Nephron progenitor cell (in vitro differentiated cells): ENCODE measurements at regions not wholly inside any gene's neighbourhood (a gene's known extent, or its start where the extent isn't known, plus 50 kb on each side); places are given as distances from the start of the nearest gene placed in this dataset.
"Not testable (repeated sequence)": the region's sequence is repeated elsewhere in the genome, so short reads cannot be mapped to it uniquely, and the experiment has no call there.

Source experiments
- DNase-seq: peaks from one replicate; pipeline ENCODE4 v3.0.0; 2021
- H3K27ac Mint-ChIP-seq: 2 replicates; pipeline ENCODE4 v1.8.0; 2021; ENCODE audit warnings: mild to moderate bottlenecking, moderate library complexity, mixed read lengths
- H3K27me3 Mint-ChIP-seq: 2 replicates; pipeline ENCODE4 v1.8.0; 2021; ENCODE audit warnings: mild to moderate bottlenecking, low read depth, mixed read lengths; ENCODE audit not compliant: poor library complexity
- H3K36me3 Mint-ChIP-seq: 2 replicates; pipeline ENCODE4 v1.8.0; 2021; ENCODE audit warnings: low read depth, mixed read lengths
- H3K4me1 Mint-ChIP-seq: 2 replicates; pipeline ENCODE4 v1.8.0; 2021; ENCODE audit warnings: mixed read lengths
- H3K4me3 Mint-ChIP-seq: 2 replicates; pipeline ENCODE4 v1.8.0; 2021; ENCODE audit warnings: mild to moderate bottlenecking, moderate library complexity, mixed read lengths
- H3K9me3 Mint-ChIP-seq: 2 replicates; pipeline ENCODE4 v1.8.0; 2021; ENCODE audit warnings: mild to moderate bottlenecking, moderate library complexity, mixed read lengths
- TF ChIP-seq, protein P1 (sequence below): fragments of 200-600 bp; sonication (generic); IDR thresholded peaks from 2 replicates; pipeline ENCODE4 v1.5.0; 2021; ENCODE audit warnings: antibody characterized with exemption

DNA sequence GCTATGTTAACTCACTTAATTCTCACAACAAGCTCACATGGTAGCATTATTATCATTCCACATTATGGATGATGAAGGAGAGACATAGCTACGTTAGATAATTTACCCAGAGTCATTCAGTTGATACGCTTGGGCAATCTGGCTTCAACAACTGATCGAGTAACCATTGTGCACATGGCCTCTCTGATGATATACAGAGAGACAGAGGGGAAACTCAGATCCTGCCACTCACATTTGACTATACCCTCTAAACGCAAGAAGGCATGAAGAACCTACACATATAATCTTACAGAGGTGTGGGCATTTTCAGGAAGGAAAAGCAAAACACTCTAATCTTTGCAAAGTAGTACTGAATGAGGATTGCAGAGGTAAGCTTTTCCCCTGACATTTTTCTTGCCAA lies 360.1 kb downstream of the BARHL2 start:
- H3K4me3 Mint-ChIP-seq: no peak overlapping the region

GRCh38 chr1:90356101-90356500 lies 361.0 kb downstream of the BARHL2 start:
- TF ChIP-seq, protein P1, sequence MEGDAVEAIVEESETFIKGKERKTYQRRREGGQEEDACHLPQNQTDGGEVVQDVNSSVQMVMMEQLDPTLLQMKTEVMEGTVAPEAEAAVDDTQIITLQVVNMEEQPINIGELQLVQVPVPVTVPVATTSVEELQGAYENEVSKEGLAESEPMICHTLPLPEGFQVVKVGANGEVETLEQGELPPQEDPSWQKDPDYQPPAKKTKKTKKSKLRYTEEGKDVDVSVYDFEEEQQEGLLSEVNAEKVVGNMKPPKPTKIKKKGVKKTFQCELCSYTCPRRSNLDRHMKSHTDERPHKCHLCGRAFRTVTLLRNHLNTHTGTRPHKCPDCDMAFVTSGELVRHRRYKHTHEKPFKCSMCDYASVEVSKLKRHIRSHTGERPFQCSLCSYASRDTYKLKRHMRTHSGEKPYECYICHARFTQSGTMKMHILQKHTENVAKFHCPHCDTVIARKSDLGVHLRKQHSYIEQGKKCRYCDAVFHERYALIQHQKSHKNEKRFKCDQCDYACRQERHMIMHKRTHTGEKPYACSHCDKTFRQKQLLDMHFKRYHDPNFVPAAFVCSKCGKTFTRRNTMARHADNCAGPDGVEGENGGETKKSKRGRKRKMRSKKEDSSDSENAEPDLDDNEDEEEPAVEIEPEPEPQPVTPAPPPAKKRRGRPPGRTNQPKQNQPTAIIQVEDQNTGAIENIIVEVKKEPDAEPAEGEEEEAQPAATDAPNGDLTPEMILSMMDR: no peak
- H3K4me1 Mint-ChIP-seq: peaks cover 15% of the 10 kb centered on the region
- no peak overlapping the region for H3K4me3 Mint-ChIP-seq
- H3K9me3 Mint-ChIP-seq: no peaks in the 10 kb centered on the region
- H3K27ac Mint-ChIP-seq: no peak overlapping the region
- no peaks in the 10 kb centered on the region for H3K36me3 Mint-ChIP-seq
- H3K27me3 Mint-ChIP-seq: no peaks in the 10 kb centered on the region
- DNase-seq: no peak

More for the DNA sequence above, 360.1 kb downstream of the BARHL2 start:
- TF ChIP-seq, protein P1: no peak
- Mint-ChIP-seq H3K9me3 (no peaks in the 10 kb centered on the region), H3K27ac (no peak overlapping the region), H3K4me1 (peaks cover 15% of the 10 kb centered on the region), H3K27me3 (no peaks in the 10 kb centered on the region), H3K36me3 (no peaks in the 10 kb centered on the region)
- DNase-seq: no peak

DNA sequence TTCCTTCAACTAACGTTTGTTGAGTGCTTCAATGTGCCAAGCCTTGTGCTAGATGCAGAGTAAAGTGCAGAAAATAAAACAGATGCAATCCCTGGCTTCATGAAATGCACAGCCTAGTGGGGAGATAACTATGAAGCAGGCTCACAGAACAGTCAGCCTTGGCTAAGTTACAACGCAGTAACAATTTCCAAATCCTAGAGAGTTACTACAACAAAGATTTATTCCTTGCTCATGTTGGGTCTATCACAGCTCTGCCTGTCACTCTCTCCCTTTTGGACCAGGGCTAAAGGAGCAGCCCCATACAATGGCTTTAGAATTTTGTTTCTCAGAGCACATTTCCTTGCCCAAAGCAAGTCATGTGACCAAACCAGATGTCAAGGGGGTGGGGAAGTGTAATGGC lies 359.8 kb downstream of the ZNF326 start:
- Mint-ChIP-seq H3K27me3 (no peaks in the 10 kb centered on the region), H3K4me3 (no peak overlapping the region), H3K36me3 (no peaks in the 10 kb centered on the region), H3K4me1 (peaks cover 6% of the 10 kb centered on the region), H3K27ac (no peak overlapping the region), H3K9me3 (no peaks in the 10 kb centered on the region)
- no peak for DNase-seq
- TF ChIP-seq, protein P1: no peak

DNA sequence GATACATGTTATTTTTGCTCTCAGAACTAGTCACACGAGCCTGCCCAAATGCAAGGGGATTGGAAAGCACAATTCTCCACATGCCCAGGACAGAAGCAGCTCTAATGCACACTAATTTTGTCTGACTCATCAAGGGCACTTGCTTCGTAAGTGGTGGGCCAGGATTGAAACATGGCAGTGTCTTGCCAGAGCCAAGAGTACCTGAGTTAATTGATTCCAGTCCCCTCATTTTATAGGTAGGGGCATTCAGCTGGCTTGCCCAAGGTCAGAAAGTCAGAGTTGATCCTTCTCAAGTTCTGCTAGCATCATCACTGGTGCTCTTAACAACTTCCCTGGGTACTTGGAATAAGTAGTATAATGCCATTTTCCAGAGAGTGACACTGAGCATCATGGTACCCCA lies 356.1 kb downstream of the ZNF326 start:
- Mint-ChIP-seq H3K4me3 (no peak overlapping the region), H3K9me3 (peaks cover 13% of the 10 kb centered on the region), H3K27ac (no peak overlapping the region), H3K36me3 (no peaks in the 10 kb centered on the region), H3K4me1 (no peaks in the 10 kb centered on the region), H3K27me3 (no peaks in the 10 kb centered on the region)
- TF ChIP-seq, protein P1: no peak
- DNase-seq: no peak

DNA sequence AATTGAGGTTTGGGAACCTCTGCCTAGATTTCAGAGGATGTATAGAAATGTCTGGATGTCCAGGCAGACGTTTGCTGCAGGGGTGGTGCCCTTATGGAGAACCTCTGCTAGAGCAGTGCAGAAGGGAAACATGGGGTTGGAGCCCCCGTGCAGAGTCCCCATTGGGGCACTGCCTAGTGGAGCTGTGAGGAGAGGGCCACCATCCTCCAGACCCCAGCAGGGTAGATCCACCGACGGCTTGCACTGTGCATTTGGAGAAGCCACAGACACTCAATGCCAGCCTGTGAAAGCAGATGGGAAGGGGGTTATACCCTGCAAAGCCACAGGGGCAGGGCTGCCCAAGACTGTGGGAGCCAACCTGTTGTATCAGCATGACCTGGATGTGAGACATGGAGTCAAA lies 354.6 kb downstream of the ZNF326 start:
- Mint-ChIP-seq H3K36me3 (no peaks in the 10 kb centered on the region), H3K27ac (no peak overlapping the region), H3K27me3 (no peaks in the 10 kb centered on the region), H3K4me1 (no peaks in the 10 kb centered on the region), H3K4me3 (no peak overlapping the region), H3K9me3 (peaks cover 13% of the 10 kb centered on the region)
- TF ChIP-seq, protein P1: no peak
- DNase-seq: no peak

DNA sequence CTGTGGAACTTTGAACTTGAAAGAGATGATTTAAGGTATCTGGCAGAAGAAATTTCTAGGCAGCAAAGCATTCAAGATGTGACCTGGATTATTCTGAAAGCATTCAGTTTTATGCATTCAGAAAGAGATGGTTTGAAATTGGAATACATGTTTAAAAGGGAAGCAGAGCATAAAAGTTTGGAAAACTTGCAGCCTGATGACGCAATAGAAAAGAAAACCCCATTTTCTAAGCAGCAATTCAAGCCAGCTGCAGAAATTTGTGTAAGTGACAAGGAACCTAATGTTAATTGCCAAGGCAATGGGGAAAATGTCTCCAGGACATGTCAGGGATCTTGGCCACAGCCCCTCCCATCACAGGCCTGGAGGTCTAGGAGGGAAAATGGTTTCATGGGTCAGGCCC lies 354.0 kb downstream of the ZNF326 start:
- TF ChIP-seq, protein P1: no peak
- no peak overlapping the region for H3K4me3 Mint-ChIP-seq
- peaks cover 13% of the 10 kb centered on the region for H3K9me3 Mint-ChIP-seq
- no peaks in the 10 kb centered on the region for H3K36me3 Mint-ChIP-seq
- H3K27me3 Mint-ChIP-seq: no peaks in the 10 kb centered on the region
- H3K4me1 Mint-ChIP-seq: no peaks in the 10 kb centered on the region
- no peak for DNase-seq
- H3K27ac Mint-ChIP-seq: no peak overlapping the region

DNA sequence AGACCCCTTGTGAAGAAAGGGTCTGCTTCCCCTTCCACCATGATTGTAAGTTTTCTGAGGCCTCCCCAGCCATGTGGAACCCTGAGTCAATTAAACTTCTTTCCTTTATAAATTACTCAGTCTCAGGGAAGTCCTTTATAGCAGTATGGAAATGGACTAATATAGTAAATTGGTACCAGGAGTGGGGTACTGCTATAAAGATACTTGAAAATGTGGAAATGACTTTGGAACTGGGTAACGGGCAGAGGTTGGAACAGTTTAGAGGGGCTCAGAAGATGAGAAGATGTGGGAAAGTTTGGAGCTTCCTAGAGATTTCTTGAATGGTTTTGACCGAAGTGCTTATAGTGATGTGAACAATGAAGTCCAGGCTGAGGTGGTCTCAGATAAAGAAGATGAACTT lies 353.5 kb downstream of the ZNF326 start:
- H3K4me3 Mint-ChIP-seq, H3K36me3 Mint-ChIP-seq, DNase-seq, H3K27ac Mint-ChIP-seq, H3K4me1 Mint-ChIP-seq, H3K27me3 Mint-ChIP-seq: not testable (repeated sequence)
- peaks cover 13% of the 10 kb centered on the region for H3K9me3 Mint-ChIP-seq
